ENCODE measurements at regions not wholly inside any gene's neighbourhood (a gene's known extent, or its start where the extent isn't known, plus 50 kb on each side); places are given as distances from the start of the nearest gene placed in this dataset.

DNA sequence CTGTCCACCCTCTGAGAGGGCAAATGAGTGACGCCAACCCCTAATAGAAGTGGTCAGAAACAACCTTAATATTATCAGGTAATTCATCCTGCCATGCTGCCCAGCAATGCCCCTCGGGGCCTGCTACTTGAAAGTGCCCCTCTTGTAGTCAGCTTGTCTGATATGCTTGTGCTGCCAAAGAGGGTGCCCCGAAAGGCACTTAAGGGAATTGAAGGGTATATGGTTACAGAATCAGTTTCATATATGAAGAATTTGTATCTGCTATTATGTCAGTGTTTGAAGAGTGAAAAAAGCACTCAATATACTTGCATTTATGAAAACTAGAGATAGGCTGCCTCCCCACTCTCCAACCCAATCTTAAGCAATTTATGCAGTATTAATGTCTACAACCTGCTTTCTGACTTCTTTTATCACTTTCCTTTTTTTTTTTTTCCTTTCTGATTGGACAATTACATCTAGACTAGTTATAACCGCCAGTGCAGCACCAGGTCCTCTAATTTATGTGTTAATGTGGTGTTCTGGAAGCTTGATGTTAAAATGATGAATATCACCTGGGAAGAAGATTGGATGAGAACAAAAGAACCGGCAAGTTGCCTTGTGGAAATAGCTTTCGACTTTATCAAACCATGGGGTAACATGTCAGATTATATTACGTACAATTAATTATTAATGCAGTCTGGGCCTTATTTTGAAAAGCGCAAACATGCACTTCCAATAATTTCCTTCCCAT is 646.9 kb upstream of the ACVR2A start:
- H3K4me1 Mint-ChIP-seq: no peaks in the 10 kb centered on the region
- H3K9me3 Mint-ChIP-seq: peaks cover 4 to 9% of the 10 kb centered on the region in 2 donors
- no peak overlapping the region for H3K4me3 Mint-ChIP-seq
- ATAC-seq: no peak
- peaks cover 10% of the 10 kb centered on the region for H3K27me3 Mint-ChIP-seq
- H3K27ac Mint-ChIP-seq: no peak overlapping the region
- no peak for DNase-seq

DNA sequence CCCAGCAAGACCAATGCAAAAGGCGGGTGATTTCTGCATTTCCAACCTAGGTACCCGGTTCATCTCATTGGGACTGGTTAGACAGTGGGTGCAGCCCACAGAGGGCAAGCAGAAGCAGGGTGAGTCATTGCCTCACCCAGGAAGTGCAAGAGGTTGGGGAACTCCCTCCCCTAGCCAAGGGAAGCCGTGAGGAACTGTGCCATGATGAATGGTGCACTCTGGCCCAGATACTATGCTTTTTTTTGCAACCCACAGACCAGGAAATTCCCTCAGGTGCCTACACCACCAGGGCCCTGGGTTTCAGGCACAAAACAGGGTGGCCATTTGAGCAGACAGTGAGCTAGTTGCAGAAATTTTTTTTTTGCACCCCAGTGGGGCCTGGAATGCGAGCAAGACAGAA is 662.6 kb upstream of the ACVR2A start:
- peaks cover 7% of the 10 kb centered on the region for H3K27me3 Mint-ChIP-seq
- peak overlapping the region; percentile 10 to 72 for H3K27ac Mint-ChIP-seq
- H3K9me3 Mint-ChIP-seq: peaks cover 32 to 37% of the 10 kb centered on the region in 2 donors
- ATAC-seq (peak; percentile 93), DNase-seq (peak; percentile 11 to 64)
- H3K4me3 Mint-ChIP-seq: peak overlapping the region; percentile 27 to 34
- H3K4me1 Mint-ChIP-seq: peaks cover 14% of the 10 kb centered on the region

DNA sequence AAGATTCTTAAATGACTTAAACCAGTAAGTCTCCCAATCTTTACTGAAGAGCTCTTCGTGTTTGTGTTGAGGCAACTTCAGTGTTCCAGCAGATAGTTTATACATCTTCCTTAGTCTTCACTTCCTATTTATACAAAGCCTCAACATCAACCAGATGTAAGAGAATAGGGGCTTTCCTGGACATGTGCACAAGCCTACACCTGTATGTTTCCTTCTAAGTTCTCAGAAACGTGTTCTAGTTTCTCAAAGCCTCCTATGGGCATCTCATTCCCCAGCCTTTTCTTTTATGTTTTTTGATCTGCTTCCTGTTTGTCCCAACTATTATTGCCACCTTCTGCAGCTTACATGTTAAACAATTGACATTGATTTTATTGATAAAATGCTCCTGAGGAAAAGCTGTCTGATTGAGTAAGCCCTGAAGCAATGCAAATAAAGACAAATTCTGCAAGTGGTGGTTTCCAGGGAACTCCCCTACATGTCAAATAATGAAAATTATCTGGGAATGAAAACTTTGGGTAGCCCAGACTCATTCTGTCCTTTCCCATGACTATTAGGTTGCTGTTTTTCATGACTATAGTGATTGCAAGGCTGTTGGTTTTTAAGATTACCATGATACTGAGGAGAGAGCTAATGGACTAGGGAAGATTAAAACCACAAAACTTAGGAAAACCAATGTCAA is 663.3 kb upstream of the ACVR2A start:
- Mint-ChIP-seq H3K27ac (peak overlapping the region in 1 of 2 donors; percentile 21), H3K4me1 (peaks cover 14% of the 10 kb centered on the region), H3K4me3 (no peak overlapping the region), H3K27me3 (peaks cover 7% of the 10 kb centered on the region), H3K9me3 (peaks cover 32 to 37% of the 10 kb centered on the region in 2 donors)
- ATAC-seq (peak; percentile 38), DNase-seq (no peak)

GRCh38 chr2:147177071-147177857 is 667.6 kb upstream of the ACVR2A start:
- Mint-ChIP-seq H3K27me3 (no peaks in the 10 kb centered on the region), H3K4me3 (no peak overlapping the region), H3K9me3 (peaks cover 12% of the 10 kb centered on the region in 2 donors), H3K4me1 (peaks cover 10% of the 10 kb centered on the region), H3K27ac (no peak overlapping the region)
- DNase-seq (no peak), ATAC-seq (no peak)

DNA sequence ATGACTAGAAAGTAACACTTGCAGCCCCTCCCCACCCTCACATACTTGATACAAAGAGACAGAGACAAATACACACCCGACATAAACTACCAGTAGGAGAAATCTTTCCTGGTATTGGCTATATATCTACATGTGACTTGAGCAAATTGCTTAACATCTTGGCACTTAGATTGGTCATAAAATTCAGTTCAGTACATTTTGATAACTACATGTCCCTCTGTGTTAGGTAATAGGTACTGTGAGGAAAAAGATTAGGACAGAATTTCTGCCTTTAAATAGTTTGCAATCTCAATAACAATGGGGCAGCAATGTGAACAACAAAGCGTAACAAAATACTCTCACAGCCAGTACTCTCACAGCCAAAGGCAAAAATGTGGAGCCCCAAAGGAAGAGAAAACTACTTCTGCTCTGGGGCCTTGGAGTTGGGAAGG is 670.0 kb upstream of the ACVR2A start:
- H3K4me1 Mint-ChIP-seq: no peaks in the 10 kb centered on the region
- H3K9me3 Mint-ChIP-seq: peaks cover 0 to 8% of the 10 kb centered on the region in 2 donors
- DNase-seq (no peak), ATAC-seq (no peak)
- no peak overlapping the region for H3K4me3 Mint-ChIP-seq
- H3K27me3 Mint-ChIP-seq: no peaks in the 10 kb centered on the region
- no peak overlapping the region for H3K27ac Mint-ChIP-seq

GRCh38 chr2:147173798-147174197 is 671.0 kb upstream of the ACVR2A start:
- no peaks in the 10 kb centered on the region for H3K4me1 Mint-ChIP-seq
- peaks cover 0 to 7% of the 10 kb centered on the region in 2 donors for H3K9me3 Mint-ChIP-seq
- DNase-seq (no peak), ATAC-seq (no peak)
- H3K4me3 Mint-ChIP-seq: no peak overlapping the region
- no peaks in the 10 kb centered on the region for H3K27me3 Mint-ChIP-seq
- no peak overlapping the region for H3K27ac Mint-ChIP-seq

DNA sequence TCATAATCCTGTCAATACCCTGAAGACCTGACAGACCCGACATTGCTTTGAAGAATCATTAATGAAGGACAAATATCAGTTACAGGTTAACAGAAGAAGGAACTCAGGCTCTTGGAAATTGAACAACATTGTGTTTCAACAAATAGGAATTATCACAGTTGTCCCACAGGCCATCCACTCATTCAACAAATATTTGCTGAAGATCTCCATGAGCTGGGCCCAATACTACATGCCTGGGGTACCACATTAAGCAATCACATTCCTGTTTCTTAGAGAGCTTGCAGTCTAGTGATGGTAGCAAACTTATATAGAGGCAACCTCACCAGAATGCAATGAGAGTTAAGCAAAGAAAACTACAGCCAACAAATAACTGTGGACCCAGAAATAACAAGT is 671.6 kb upstream of the ACVR2A start:
- ATAC-seq (no peak), DNase-seq (no peak)
- Mint-ChIP-seq H3K27me3 (no peaks in the 10 kb centered on the region), H3K9me3 (peaks cover 0 to 4% of the 10 kb centered on the region in 2 donors), H3K4me1 (no peaks in the 10 kb centered on the region), H3K27ac (no peak overlapping the region), H3K4me3 (no peak overlapping the region)

DNA sequence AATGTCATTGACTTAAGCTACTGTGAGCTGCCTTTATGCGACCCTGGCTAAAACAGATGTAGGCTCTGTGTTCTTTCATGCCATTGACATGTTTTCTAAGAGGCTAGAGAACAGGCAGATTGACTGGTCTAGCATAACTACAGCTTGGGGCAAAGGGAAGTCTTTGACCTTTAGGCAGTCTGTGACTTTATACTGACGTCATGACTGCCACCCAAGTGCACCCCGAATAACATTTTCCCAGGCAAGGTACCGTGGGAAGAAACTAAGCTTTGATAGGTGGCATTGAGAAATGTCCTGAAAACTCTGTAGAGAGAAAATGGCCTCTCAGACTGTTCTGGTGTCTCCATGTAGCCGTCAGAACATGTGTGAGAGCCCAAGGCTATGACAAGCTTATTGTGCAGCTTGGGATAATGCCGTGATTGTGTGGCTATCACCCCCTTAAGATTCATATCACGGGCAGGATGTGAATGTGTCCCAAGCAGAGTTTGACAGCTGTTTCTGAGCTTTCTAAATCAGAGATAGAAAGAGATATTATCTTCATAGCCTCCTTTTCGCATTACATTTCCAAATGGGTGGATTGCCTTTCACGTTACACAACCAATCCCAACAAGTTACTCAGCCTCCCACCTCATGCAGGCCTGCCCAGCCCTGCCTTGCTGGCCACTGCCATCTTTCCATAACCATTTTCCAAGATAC is 672.2 kb upstream of the ACVR2A start:
- no peaks in the 10 kb centered on the region for H3K4me1 Mint-ChIP-seq
- no peak overlapping the region for H3K4me3 Mint-ChIP-seq
- DNase-seq (no peak), ATAC-seq (no peak)
- peaks cover 0 to 4% of the 10 kb centered on the region in 2 donors for H3K9me3 Mint-ChIP-seq
- H3K27me3 Mint-ChIP-seq: no peaks in the 10 kb centered on the region
- no peak overlapping the region for H3K27ac Mint-ChIP-seq

DNA sequence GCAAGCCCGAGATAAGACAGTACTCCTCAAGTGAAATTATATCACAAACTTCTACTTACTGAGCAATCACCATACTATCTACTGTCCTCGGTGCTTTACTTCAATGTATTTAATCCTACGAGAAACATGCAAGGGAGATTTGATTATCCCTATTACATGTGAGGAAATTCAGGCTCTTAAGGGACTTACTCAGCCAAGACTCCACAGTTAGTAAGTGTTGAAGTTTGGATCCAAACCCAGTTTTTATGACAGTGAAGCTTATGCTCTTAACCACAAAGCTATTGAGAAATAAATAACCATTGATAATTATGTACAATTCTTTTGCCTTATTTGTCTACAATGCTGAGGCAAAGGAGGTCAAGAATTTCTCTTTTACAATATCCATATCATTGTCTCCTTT is 672.9 kb upstream of the ACVR2A start:
- H3K9me3 Mint-ChIP-seq: peaks cover 0 to 4% of the 10 kb centered on the region in 2 donors
- no peak overlapping the region for H3K27ac Mint-ChIP-seq
- ATAC-seq (no peak), DNase-seq (no peak)
- H3K27me3 Mint-ChIP-seq: no peaks in the 10 kb centered on the region
- no peak overlapping the region for H3K4me3 Mint-ChIP-seq
- H3K4me1 Mint-ChIP-seq: no peaks in the 10 kb centered on the region

- DNase-seq (no peak), ATAC-seq (no peak)
- Mint-ChIP-seq H3K4me3 (no peak overlapping the region), H3K27ac (no peak overlapping the region), H3K9me3 (peaks cover 0 to 4% of the 10 kb centered on the region in 2 donors), H3K27me3 (no peaks in the 10 kb centered on the region), H3K4me1 (no peaks in the 10 kb centered on the region)
Measured at GRCh38 chr2:147170932-147171331, 673.9 kb upstream of the ACVR2A start.

GRCh38 chr2:147165697-147166382 is 679.0 kb upstream of the ACVR2A start:
- no peak overlapping the region for H3K27ac Mint-ChIP-seq
- no peak overlapping the region for H3K4me3 Mint-ChIP-seq
- no peak for ATAC-seq
- DNase-seq: no peak
- peaks cover 0 to 4% of the 10 kb centered on the region in 2 donors for H3K9me3 Mint-ChIP-seq
- H3K4me1 Mint-ChIP-seq: no peaks in the 10 kb centered on the region
- H3K27me3 Mint-ChIP-seq: no peaks in the 10 kb centered on the region

- no peaks in the 10 kb centered on the region for H3K9me3 Mint-ChIP-seq
- no peak overlapping the region for H3K27ac Mint-ChIP-seq
- no peaks in the 10 kb centered on the region for H3K4me1 Mint-ChIP-seq
- no peaks in the 10 kb centered on the region for H3K27me3 Mint-ChIP-seq
- H3K4me3 Mint-ChIP-seq: no peak overlapping the region
- ATAC-seq (no peak), DNase-seq (no peak)
Measured at GRCh38 chr2:147164563-147164962, 680.3 kb upstream of the ACVR2A start.

DNA sequence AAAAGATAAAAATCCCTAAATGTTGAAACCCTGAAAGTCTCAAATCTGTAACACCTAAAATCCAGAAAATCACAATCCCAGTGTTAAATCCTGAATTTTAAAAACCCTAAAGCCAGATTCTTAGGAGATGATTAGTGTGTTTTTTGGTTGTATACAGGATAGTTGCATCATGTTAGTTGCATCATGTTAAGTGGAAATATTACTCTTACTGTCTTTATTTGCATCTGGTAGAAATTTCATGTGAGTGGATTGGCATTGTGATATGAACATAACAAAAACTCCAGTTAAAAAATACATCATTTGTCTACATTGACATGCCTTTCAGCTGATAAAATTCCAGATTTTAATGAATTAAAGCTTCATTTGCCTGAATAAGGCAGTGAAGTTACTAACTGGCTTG is 683.1 kb upstream of the ACVR2A start:
- ATAC-seq: no peak
- no peaks in the 10 kb centered on the region for H3K4me1 Mint-ChIP-seq

DNA sequence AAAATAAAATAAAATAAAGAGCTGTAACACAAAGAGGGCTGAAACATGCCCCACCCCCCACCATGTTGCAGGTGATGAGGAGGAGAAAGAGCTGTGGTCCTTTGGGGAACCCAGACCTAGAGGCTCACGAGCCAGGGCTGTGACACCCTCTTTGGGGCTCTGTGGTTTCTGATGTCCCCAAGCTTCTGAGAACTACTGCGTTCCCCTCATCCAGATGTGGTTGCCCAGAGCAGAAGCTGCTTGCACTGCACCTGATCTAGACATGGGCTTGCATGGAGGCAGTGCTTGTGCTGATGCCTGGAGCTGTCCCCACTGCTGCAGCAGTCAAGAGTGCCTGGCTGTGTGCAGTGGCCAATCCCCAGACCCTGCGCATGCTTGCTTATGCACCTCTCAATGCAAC is 687.9 kb upstream of the ACVR2A start:
- H3K27ac Mint-ChIP-seq: no peak overlapping the region
- H3K27me3 Mint-ChIP-seq: no peaks in the 10 kb centered on the region
- ATAC-seq: no peak
- H3K9me3 Mint-ChIP-seq: peaks cover 0 to 4% of the 10 kb centered on the region in 2 donors
- no peak for DNase-seq
- no peaks in the 10 kb centered on the region for H3K4me1 Mint-ChIP-seq
- H3K4me3 Mint-ChIP-seq: no peak overlapping the region

More for the DNA sequence above, 683.1 kb upstream of the ACVR2A start:
- Mint-ChIP-seq H3K4me3 (no peak overlapping the region), H3K27ac (no peak overlapping the region), H3K27me3 (no peaks in the 10 kb centered on the region), H3K9me3 (no peaks in the 10 kb centered on the region)
- DNase-seq: no peak

DNA sequence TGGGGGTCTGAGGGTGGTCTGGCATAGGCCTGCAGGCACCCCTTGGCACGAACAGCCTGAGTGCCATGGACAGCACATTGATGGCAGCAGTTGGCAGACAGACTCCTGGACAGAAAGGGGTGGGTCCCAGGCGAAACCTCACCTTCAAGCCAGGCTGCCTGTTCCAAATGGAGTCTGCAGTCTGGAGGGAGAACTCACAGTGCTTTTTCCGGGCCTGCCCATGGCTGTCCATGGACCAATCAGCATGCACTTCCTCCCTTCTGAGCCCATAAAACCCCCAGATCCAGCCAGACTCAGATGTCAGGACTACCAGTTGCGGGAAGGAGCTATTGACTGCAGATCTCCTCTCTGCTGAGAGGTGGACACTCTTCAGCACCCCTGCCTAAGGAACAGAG is 694.6 kb upstream of the ACVR2A start:
- ATAC-seq (no peak), DNase-seq (no peak)
- Mint-ChIP-seq H3K27ac (no peak overlapping the region), H3K27me3 (no peaks in the 10 kb centered on the region), H3K4me3 (no peak overlapping the region), H3K9me3 (peaks cover 0 to 14% of the 10 kb centered on the region in 2 donors), H3K4me1 (no peaks in the 10 kb centered on the region)
